ENCODE measurements at regions not wholly inside any gene's neighbourhood (a gene's known extent, or its start where the extent isn't known, plus 50 kb on each side); places are given as distances from the start of the nearest gene placed in this dataset.

GRCh38 chr15:97759363-97759762 lies 201.1 kb upstream of the ARRDC4 start:
- 53 to 69% methylated on average over 3 of the region's 3 CpGs for WGBS, 2 donors

GRCh38 chr15:97761110-97761509 lies 199.4 kb upstream of the ARRDC4 start:
- Histone ChIP-seq H3K4me3 (no peak overlapping the region), H3K9me3 (no peaks in the 10 kb centered on the region), H3K27me3 (no peaks in the 10 kb centered on the region), H3K36me3 (no peaks in the 10 kb centered on the region), H3K4me1 (peaks cover 0 to 5% (median 0%) of the 10 kb centered on the region in 4 donors), H3K27ac (no peak overlapping the region)
- WGBS, 2 donors: 44 to 59% methylated on average over 5 of the region's 5 CpGs
- no peak for DNase-seq (ENCODE audit: low spot score in 2 of 2)
- TF ChIP-seq EP300 (IDR thresholded peaks at IDR 0.05) (no peak), POLR2A (IDR thresholded peaks at IDR 0.05) (no peak), CTCF (IDR thresholded peaks at IDR 0.05) (no peak)

More at GRCh38 chr15:97759363-97759762, 201.1 kb upstream of the ARRDC4 start:
- H3K4me3 ChIP-seq: no peak overlapping the region
- H3K36me3 ChIP-seq: no peaks in the 10 kb centered on the region
- no peak overlapping the region for H3K27ac ChIP-seq
- TF ChIP-seq EP300 (IDR thresholded peaks at IDR 0.05) (no peak), POLR2A (IDR thresholded peaks at IDR 0.05) (no peak), CTCF (IDR thresholded peaks at IDR 0.05) (no peak)
- no peaks in the 10 kb centered on the region for H3K9me3 ChIP-seq
- H3K27me3 ChIP-seq: no peaks in the 10 kb centered on the region
- H3K4me1 ChIP-seq: peaks cover 0 to 8% (median 0%) of the 10 kb centered on the region in 4 donors
- DNase-seq (ENCODE audit: low spot score in 2 of 2): no peak

- Histone ChIP-seq H3K4me3 (no peak overlapping the region), H3K4me1 (no peaks in the 10 kb centered on the region), H3K27ac (no peak overlapping the region), H3K27me3 (no peaks in the 10 kb centered on the region), H3K9me3 (peaks cover 0 to 4% (median 0%) of the 10 kb centered on the region in 4 donors), H3K36me3 (no peaks in the 10 kb centered on the region)
- WGBS, 2 donors: 63 to 64% methylated on average over 4 of the region's 4 CpGs
- TF ChIP-seq CTCF (IDR thresholded peaks at IDR 0.05): no peak
- no peak for TF ChIP-seq EP300 (IDR thresholded peaks at IDR 0.05)
- TF ChIP-seq POLR2A (IDR thresholded peaks at IDR 0.05): no peak
- no peak for DNase-seq (ENCODE audit: low spot score in 2 of 2)
Observed at GRCh38 chr15:97783240-97783639, 177.3 kb upstream of the ARRDC4 start.

DNA sequence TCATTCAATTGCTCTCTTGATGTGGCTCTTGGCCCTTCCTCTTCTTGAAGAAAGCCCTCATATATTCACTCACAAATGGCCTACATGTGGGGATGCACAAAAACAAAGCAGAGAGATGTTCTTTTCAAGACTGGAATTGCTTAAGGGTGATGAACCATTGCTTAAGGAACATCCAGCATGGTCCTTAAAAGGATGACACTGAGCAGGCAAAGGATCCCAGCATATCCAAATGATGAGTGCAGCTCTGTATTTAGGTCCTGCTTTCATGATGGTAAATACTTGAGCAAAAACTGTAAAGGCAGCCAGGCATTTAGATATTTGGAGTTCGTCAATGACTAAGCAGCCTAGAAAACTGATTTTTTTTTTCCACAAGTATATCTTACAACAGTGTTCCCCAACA lies 173.8 kb upstream of the ARRDC4 start:
- peaks cover 0 to 4% (median 0%) of the 10 kb centered on the region in 4 donors for H3K9me3 ChIP-seq
- no peaks in the 10 kb centered on the region for H3K36me3 ChIP-seq
- H3K4me3 ChIP-seq: no peak overlapping the region
- H3K27ac ChIP-seq: no peak overlapping the region
- H3K27me3 ChIP-seq: no peaks in the 10 kb centered on the region
- no peak for TF ChIP-seq POLR2A (IDR thresholded peaks at IDR 0.05)
- no peak for DNase-seq (ENCODE audit: low spot score in 2 of 2)
- no peaks in the 10 kb centered on the region for H3K4me1 ChIP-seq
- WGBS, 2 donors: 97 to 100% methylated on average over 1 of the region's 1 CpG

DNA sequence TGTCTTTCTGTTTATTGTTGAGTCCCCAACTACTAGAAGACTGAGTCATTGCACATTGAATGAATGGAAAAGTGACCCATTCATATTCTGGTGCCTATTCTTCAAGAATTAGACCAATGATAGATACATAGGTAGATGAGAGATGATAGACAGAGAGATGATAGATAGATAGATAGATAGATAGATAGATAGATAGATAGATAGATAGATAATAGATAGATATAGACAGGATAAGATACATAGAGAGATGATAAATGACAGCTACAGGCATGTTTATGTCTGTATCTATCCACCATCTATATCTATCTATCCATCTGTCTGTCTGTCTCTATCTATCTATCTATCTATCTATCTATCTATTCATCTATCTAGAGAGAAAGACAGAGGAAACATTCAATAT lies 170.3 kb upstream of the ARRDC4 start:
- peaks cover 0 to 4% (median 0%) of the 10 kb centered on the region in 4 donors for H3K9me3 ChIP-seq
- TF ChIP-seq EP300 (IDR thresholded peaks at IDR 0.05) (no peak), POLR2A (IDR thresholded peaks at IDR 0.05) (no peak), CTCF (IDR thresholded peaks at IDR 0.05) (no peak)
- no peak overlapping the region for H3K4me3 ChIP-seq
- H3K4me1 ChIP-seq: no peaks in the 10 kb centered on the region
- H3K27me3 ChIP-seq: no peaks in the 10 kb centered on the region
- DNase-seq (ENCODE audit: low spot score in 2 of 2): no peak
- H3K36me3 ChIP-seq: no peaks in the 10 kb centered on the region
- H3K27ac ChIP-seq: no peak overlapping the region

Data from tibial nerve (tissue), 4 donors.